Suprapubic skin (tissue), 4 donors: ENCODE measurements at regions not wholly inside any gene's neighbourhood (a gene's known extent, or its start where the extent isn't known, plus 50 kb on each side); places are given as distances from the start of the nearest gene placed in this dataset.

Source experiments
- CTCF ChIP-seq, 2 donors: fragments of 200-600 bp in 1 of 2; fragments of 450-650 bp in 1 of 2; sonication (generic) in 1 of 2; IDR thresholded peaks; one replicate each; pipeline ENCODE4 v1.5.1; 2016 to 2019; ENCODE audit warnings: antibody characterized with exemption in 2 of 2, mild to moderate bottlenecking in 1 of 2, moderate library complexity in 1 of 2
- EP300 ChIP-seq: sonication (generic); formaldehyde crosslinking; IDR thresholded peaks from one replicate; pipeline ENCODE4 v1.6.1; 2017; ENCODE audit warnings: antibody characterized with exemption
- POLR2A ChIP-seq, 2 donors: fragments of 450-650 bp; IDR thresholded peaks; one replicate each; pipeline ENCODE4 v1.6.1; 2017; ENCODE audit warnings: antibody characterized with exemption in 2 of 2, mild to moderate bottlenecking in 2 of 2, moderate library complexity in 2 of 2
- POLR2AphosphoS5 ChIP-seq, 3 donors: sonication (generic); formaldehyde crosslinking; IDR thresholded peaks; one replicate each; pipeline ENCODE4 v1.6.1; 2017; ENCODE audit warnings: antibody characterized with exemption in 3 of 3

GRCh38 chr1:29879217-29879616 lies 642.9 kb downstream of the PTPRU start:
- TF ChIP-seq CTCF (IDR thresholded peaks at IDR 0.05): no peak
- TF ChIP-seq POLR2AphosphoS5 (IDR thresholded peaks at IDR 0.05): no peak
- TF ChIP-seq POLR2A (IDR thresholded peaks at IDR 0.05): no peak
- TF ChIP-seq EP300: no peak
